HepG2 (cell line): ENCODE measurements at regions not wholly inside any gene's neighbourhood (a gene's known extent, or its start where the extent isn't known, plus 50 kb on each side); places are given as distances from the start of the nearest gene placed in this dataset.

Source experiments
- ATAC-seq: fragments of 200-7000 bp; cut with Tn5 transposase; 3 replicates; pipeline ENCODE4 v1.9.1; 2020; ENCODE audit warnings: mild to moderate bottlenecking, moderate library complexity
- BruUV-seq: library from RNA; stranded (reverse); fragments of 400-500 nt; replicated peaks from 2 replicates; lab custom pipeline; 2021; lab: Mats Ljungman, UMichigan
- CTCF ChIA-PET: fragments of 300-600 bp; formaldehyde crosslinking; extraction: SDS; loops from one replicate; lab custom pipeline; 2021; ENCODE audit warnings: low total read pairs, inconsistent platforms, low intra/inter-chr PET ratio; lab: Yijun Ruan, JAX
- POLR2A ChIA-PET: fragments of 350-600 bp; sonication (Branson Sonifier 250); formaldehyde crosslinking; loops from one replicate; lab custom pipeline; 2020; ENCODE audit warnings: antibody characterized with exemption, inconsistent platforms; lab: Yijun Ruan, JAX
- DNase-seq: peaks from one replicate; pipeline ENCODE4 v3.0.0-alpha.2; 2015; ENCODE audit warnings: low spot score
- FAIRE-seq: peaks from 3 replicates; lab custom pipeline; 2011; peaks lifted over from hg19 to GRCh38; lab: Jason Lieb, UNC
- H2AFZ ChIP-seq: one replicate; pipeline ENCODE4 v1.6.1; 2011; ENCODE audit warnings: low read length, inconsistent platforms
- H3K27ac ChIP-seq: fragments of 300-600 bp; 3 replicates; pipeline ENCODE4 v1.8.0; 2011; ENCODE audit warnings: mixed run types, mild to moderate bottlenecking, mixed read lengths, low read length, inconsistent platforms; ENCODE audit not compliant: insufficient read depth; ENCODE audit errors: extremely low read length
- H3K27me3 ChIP-seq, 2 experiments: fragments of 200-600 bp in 1 of 2; 2 replicates in 1 of 2; 3 replicates in 1 of 2; pipeline versions ENCODE4 v1.6.0 to v1.8.0; 2011; ENCODE audit warnings: low read length in 2 of 2, mild to moderate bottlenecking in 2 of 2, moderate library complexity in 2 of 2, inconsistent platforms in 1 of 2; ENCODE audit not compliant: insufficient read depth in 2 of 2, control insufficient read depth in 1 of 2
- H3K36me3 ChIP-seq, 2 experiments: fragments of 200-600 bp in 1 of 2; replicated peaks in 1 of 2; 2 replicates in 1 of 2; 3 replicates in 1 of 2; pipeline versions ENCODE4 v1.5.1 to v1.8.0; 2011; ENCODE audit warnings: low read length in 2 of 2, inconsistent platforms in 1 of 2; ENCODE audit not compliant: insufficient read depth in 2 of 2, control insufficient read depth in 1 of 2
- H3K4me1 ChIP-seq: 2 replicates; pipeline ENCODE4 v1.5.1; 2012; ENCODE audit warnings: low read length, inconsistent platforms; ENCODE audit not compliant: insufficient read depth
- H3K4me2 ChIP-seq: 2 replicates; pipeline ENCODE4 v1.6.0; 2011; ENCODE audit warnings: low read depth, low read length, inconsistent platforms
- H3K4me3 ChIP-seq, 3 experiments: fragments of 200-600 bp in 1 of 3; sonication (generic), shearing (Covaris generic) in 1 of 3; replicated peaks in 1 of 3; 2 replicates each; pipeline ENCODE4 v1.5.1; 2011 to 2016; ENCODE audit warnings: low read length in 3 of 3, inconsistent platforms in 2 of 3, low read depth in 2 of 3, mild to moderate bottlenecking in 2 of 3, control low read depth in 1 of 3, mixed read lengths in 1 of 3; ENCODE audit not compliant: insufficient read depth in 1 of 3
- H3K79me2 ChIP-seq: one replicate; pipeline ENCODE4 v1.6.1; 2011; ENCODE audit warnings: low read length, inconsistent platforms; ENCODE audit not compliant: insufficient read depth
- H3K9ac ChIP-seq: 2 replicates; pipeline ENCODE4 v1.6.0; 2011; ENCODE audit warnings: mild to moderate bottlenecking, low read depth, low read length, inconsistent platforms; ENCODE audit not compliant: insufficient read depth
- H3K9me3 ChIP-seq: 2 replicates; pipeline ENCODE4 v1.5.1; 2012; ENCODE audit warnings: mild to moderate bottlenecking, low read length
- H4K20me1 ChIP-seq: 2 replicates; pipeline ENCODE4 v1.6.0; 2011; ENCODE audit warnings: inconsistent platforms, mild to moderate bottlenecking, low read length, moderate library complexity; ENCODE audit not compliant: insufficient read depth
- CENPT ChIP-seq: sonication (generic); formaldehyde crosslinking; IDR thresholded peaks from 2 replicates; pipeline ENCODE4 v1.8.0; 2022; ENCODE audit warnings: low read depth, mild to moderate bottlenecking, moderate library complexity, missing genetic modification reagents
- DMTF1 ChIP-seq: sonication (generic); formaldehyde crosslinking; IDR thresholded peaks from 2 replicates; pipeline ENCODE4 v1.4.0; 2020; ENCODE audit warnings: mild to moderate bottlenecking, missing genetic modification reagents
- GFI1 ChIP-seq: sonication (generic); formaldehyde crosslinking; IDR thresholded peaks from 2 replicates; pipeline ENCODE4 v1.5.0; 2020; ENCODE audit warnings: missing genetic modification reagents, mild to moderate bottlenecking, borderline replicate concordance
- HOXA9 ChIP-seq: sonication (generic); formaldehyde crosslinking; IDR thresholded peaks from 2 replicates; pipeline ENCODE4 v1.8.1; 2022; ENCODE audit warnings: missing genetic modification reagents, mild to moderate bottlenecking, moderate library complexity, borderline replicate concordance
- ONECUT2 ChIP-seq: sonication (generic); formaldehyde crosslinking; IDR thresholded peaks from 2 replicates; pipeline ENCODE4 v1.4.0; 2020; ENCODE audit warnings: missing genetic modification reagents
- SAFB2 ChIP-seq: sonication (generic); formaldehyde crosslinking; IDR thresholded peaks from 2 replicates; pipeline ENCODE4 v1.5.1; 2020; ENCODE audit warnings: missing genetic modification reagents, low read depth, mild to moderate bottlenecking, borderline replicate concordance
- SKI ChIP-seq: fragments of 450-650 bp; IDR thresholded peaks from one replicate; pipeline ENCODE4 v1.6.1; 2018; ENCODE audit warnings: mild to moderate bottlenecking; ENCODE audit not compliant: partially characterized antibody
- TFAP4 ChIP-seq: sonication (generic); IDR thresholded peaks from 2 replicates; pipeline ENCODE4 v1.6.1; 2016; ENCODE audit warnings: low read depth, borderline replicate concordance
- TFDP2 ChIP-seq: sonication (generic); formaldehyde crosslinking; IDR thresholded peaks from 2 replicates; pipeline ENCODE4 v1.4.0; 2020; ENCODE audit warnings: missing genetic modification reagents
- ZFAT ChIP-seq: sonication (generic); formaldehyde crosslinking; conservative IDR thresholded peaks from 2 replicates; pipeline ENCODE4 v1.8.1; 2023; ENCODE audit warnings: missing genetic modification reagents, inconsistent platforms
- ZNF232 ChIP-seq: sonication (generic); formaldehyde crosslinking; IDR thresholded peaks from 2 replicates; pipeline ENCODE4 v1.4.0; 2020; ENCODE audit warnings: missing genetic modification reagents, borderline replicate concordance
- ZNF337 ChIP-seq: sonication (generic); formaldehyde crosslinking; IDR thresholded peaks from 2 replicates; pipeline ENCODE4 v1.5.1; 2020; ENCODE audit warnings: missing genetic modification reagents, low read depth, mild to moderate bottlenecking, borderline replicate concordance
- ZNF468 ChIP-seq: sonication (generic); formaldehyde crosslinking; IDR thresholded peaks from 2 replicates; pipeline ENCODE4 v1.8.0; 2022; ENCODE audit warnings: mild to moderate bottlenecking, moderate library complexity, missing genetic modification reagents
- ZNF552 ChIP-seq: sonication (generic); formaldehyde crosslinking; IDR thresholded peaks from 2 replicates; pipeline ENCODE4 v1.9.0; 2022; ENCODE audit warnings: missing genetic modification reagents, mild to moderate bottlenecking, borderline replicate concordance
- ZNF557 ChIP-seq: sonication (generic); formaldehyde crosslinking; IDR thresholded peaks from 2 replicates; pipeline ENCODE4 v1.4.0; 2020; ENCODE audit warnings: missing genetic modification reagents
- ZNF7 ChIP-seq: IDR thresholded peaks from 2 replicates; pipeline ENCODE4 v1.6.1; 2016; ENCODE audit warnings: missing biosample characterization, missing genetic modification reagents
- WGBS: methylation state at CpG from one replicate; pipeline ENCODE4 v1.1.6; 2017; ENCODE audit warnings: low lambda C conversion rate; 5-methylcytosine and 5-hydroxymethylcytosine counted together
- in situ Hi-C: cut with HindIII; loops from 2 replicates; pipeline ENCODE4 v1.10.0; 2017; ENCODE audit warnings: low pct_unique_long_range_greater_than_20kb; ENCODE audit not compliant: extremely low pct_ligation_motif_present
- intact Hi-C: fragments of 100-400 bp; cut with micrococcal nuclease; formaldehyde crosslinking; loops from one replicate; pipeline ENCODE4 v1.10.0; 2022; ENCODE audit not compliant: unreplicated experiment

GRCh38 chr3:182713111-182713510 lies 80.2 kb upstream of the ATP11B start:
- intact Hi-C loops = loop anchor here (10.0 kb wide), 4 partner anchors 82 to 672 kb away; partner anchors contain the start of gene ATP11B
- no peak for FAIRE-seq
- Histone ChIP-seq H4K20me1 (no peaks in the 10 kb centered on the region), H3K27me3 (no peaks in the 10 kb centered on the region), H3K9ac (no peak overlapping the region), H3K36me3 (no peaks in the 10 kb centered on the region), H3K9me3 (no peaks in the 10 kb centered on the region), H2AFZ (no peak overlapping the region), H3K4me3 (no peak overlapping the region), H3K27ac (no peak overlapping the region), H3K4me1 (peaks cover 35% of the 10 kb centered on the region), H3K4me2 (no peak overlapping the region)
- ChIA-PET CTCF (no interaction called here), POLR2A (no interaction called here)
- no peak for ATAC-seq
- in situ Hi-C loops = loop anchor here (10.0 kb wide), 1 partner anchor 122 kb away; no protein-coding TSS in a partner anchor
- no peak for DNase-seq
- no peak for TF ChIP-seq ZNF7 (CRISPR knock-in tag)
- no peak for TF ChIP-seq ONECUT2 (CRISPR knock-in tag)
- no peak for TF ChIP-seq CENPT (CRISPR knock-in tag)
- TF ChIP-seq GFI1 (CRISPR knock-in tag) = no peak
- no peak for TF ChIP-seq ZNF552
- no peak for TF ChIP-seq TFAP4
- TF ChIP-seq SKI = no peak
- no peak for TF ChIP-seq SAFB2 (CRISPR knock-in tag)
- no peak for TF ChIP-seq ZNF468 (CRISPR knock-in tag)
- no peak for TF ChIP-seq ZNF557 (CRISPR knock-in tag)
- no peak for TF ChIP-seq ZFAT (CRISPR knock-in tag)
- TF ChIP-seq TFDP2 (CRISPR knock-in tag) = no peak
- no peak for TF ChIP-seq ZNF232 (CRISPR knock-in tag)
- no peak for TF ChIP-seq HOXA9 (CRISPR knock-in tag)
- TF ChIP-seq ZNF337 (CRISPR knock-in tag) = no peak
- no peak for TF ChIP-seq DMTF1 (CRISPR knock-in tag)
- TF ChIP-seq, all 625 proteins: peak for 0
- BruUV-seq = no TSS peak
- no peaks in the 10 kb centered on the region for H3K79me2 ChIP-seq
- 38% methylated on average over 3 of the region's 3 CpGs for WGBS
